ENCODE measurements at regions not wholly inside any gene's neighbourhood (a gene's known extent, or its start where the extent isn't known, plus 50 kb on each side); places are given as distances from the start of the nearest gene placed in this dataset.

DNA sequence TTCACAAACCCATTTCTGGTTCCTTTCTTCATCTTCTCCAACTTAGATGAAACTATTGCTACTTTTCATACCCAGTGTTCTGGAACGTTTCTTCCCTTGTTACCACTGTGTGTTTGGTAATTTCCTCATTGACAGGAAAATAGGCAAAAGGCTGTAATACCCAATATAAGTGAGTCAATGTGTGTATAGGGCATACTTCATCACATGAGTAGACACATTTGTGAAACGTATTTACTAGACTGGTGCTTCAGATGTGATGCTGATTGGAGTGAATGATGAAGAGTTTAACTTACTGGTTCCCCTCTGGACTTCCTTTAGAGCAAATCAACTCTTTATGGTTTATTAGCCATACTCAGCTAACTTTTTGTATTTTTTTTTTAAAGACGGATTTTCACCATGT lies 195.1 kb upstream of the ATP6AP2 start:
- Histone ChIP-seq H3K9me3 (ENCODE audit: control extremely low read depth in 1 of 3, control insufficient read depth in 2 of 3, insufficient read depth in 1 of 3, low read length in 2 of 3) (no peaks in the 10 kb centered on the region), H3K27ac (ENCODE audit: low read length in 2 of 2) (no peak overlapping the region), H4K20me1 (ENCODE audit: control insufficient read depth, insufficient read depth, low read length, poor library complexity, severe bottlenecking) (no peaks in the 10 kb centered on the region), H3K9ac (ENCODE audit: low read length) (no peak overlapping the region), H2AFZ (ENCODE audit: insufficient read depth, low read depth, low read length, poor library complexity, severe bottlenecking) (no peak overlapping the region), H3K27me3 (replicated peaks in 1 of 4; ENCODE audit: control extremely low read depth in 1 of 4, control insufficient read depth in 3 of 4, insufficient read depth in 4 of 4, low read length in 3 of 4) (no peaks in the 10 kb centered on the region), H3K4me1 (ENCODE audit: control insufficient read depth in 2 of 2, insufficient read depth in 2 of 2, low read length in 2 of 2) (no peaks in the 10 kb centered on the region), H3K4me3 (ENCODE audit: control extremely low read depth in 1 of 5, extremely low read depth in 1 of 5, insufficient read depth in 1 of 5, low read depth in 2 of 5, low read length in 4 of 5) (no peak overlapping the region), H3K36me3 (replicated peaks in 1 of 2; ENCODE audit: control extremely low read depth in 1 of 2, control insufficient read depth in 1 of 2, extremely low read depth in 1 of 2, insufficient read depth in 2 of 2, low read length in 1 of 2) (no peaks in the 10 kb centered on the region), H3K79me2 (ENCODE audit: control insufficient read depth, insufficient read depth, low read length) (no peaks in the 10 kb centered on the region), H3K4me2 (replicated peaks; ENCODE audit: low read depth, low read length, poor library complexity, severe bottlenecking) (no peak overlapping the region)
- WGBS (ENCODE audit: insufficient coverage) = no CpG with 5 or more reads among the region's 3 CpGs
- DNase-seq (no peak), ATAC-seq (ENCODE audit: low read depth) (no peak)
- TF ChIP-seq EZH2 (IDR thresholded peaks at IDR 0.05; ENCODE audit: borderline replicate concordance, insufficient read depth, low read depth, low read length, poor library complexity, severe bottlenecking) = no peak
- TF ChIP-seq, protein P1, sequence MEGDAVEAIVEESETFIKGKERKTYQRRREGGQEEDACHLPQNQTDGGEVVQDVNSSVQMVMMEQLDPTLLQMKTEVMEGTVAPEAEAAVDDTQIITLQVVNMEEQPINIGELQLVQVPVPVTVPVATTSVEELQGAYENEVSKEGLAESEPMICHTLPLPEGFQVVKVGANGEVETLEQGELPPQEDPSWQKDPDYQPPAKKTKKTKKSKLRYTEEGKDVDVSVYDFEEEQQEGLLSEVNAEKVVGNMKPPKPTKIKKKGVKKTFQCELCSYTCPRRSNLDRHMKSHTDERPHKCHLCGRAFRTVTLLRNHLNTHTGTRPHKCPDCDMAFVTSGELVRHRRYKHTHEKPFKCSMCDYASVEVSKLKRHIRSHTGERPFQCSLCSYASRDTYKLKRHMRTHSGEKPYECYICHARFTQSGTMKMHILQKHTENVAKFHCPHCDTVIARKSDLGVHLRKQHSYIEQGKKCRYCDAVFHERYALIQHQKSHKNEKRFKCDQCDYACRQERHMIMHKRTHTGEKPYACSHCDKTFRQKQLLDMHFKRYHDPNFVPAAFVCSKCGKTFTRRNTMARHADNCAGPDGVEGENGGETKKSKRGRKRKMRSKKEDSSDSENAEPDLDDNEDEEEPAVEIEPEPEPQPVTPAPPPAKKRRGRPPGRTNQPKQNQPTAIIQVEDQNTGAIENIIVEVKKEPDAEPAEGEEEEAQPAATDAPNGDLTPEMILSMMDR (IDR thresholded peaks at IDR 0.05) = no peak
- intact Hi-C loops (cut with micrococcal nuclease) = no loop called here
- CTCF ChIA-PET = no interaction called here
- Mint-ChIP-seq H3K27ac (no peak overlapping the region), H3K9me3 (ENCODE audit: insufficient read depth) (no peaks in the 10 kb centered on the region), H3K4me3 (no peak overlapping the region), H3K27me3 (no peaks in the 10 kb centered on the region), H3K4me1 (peaks cover 6% of the 10 kb centered on the region)
- POLR2A ChIA-PET = no interaction called here

DNA sequence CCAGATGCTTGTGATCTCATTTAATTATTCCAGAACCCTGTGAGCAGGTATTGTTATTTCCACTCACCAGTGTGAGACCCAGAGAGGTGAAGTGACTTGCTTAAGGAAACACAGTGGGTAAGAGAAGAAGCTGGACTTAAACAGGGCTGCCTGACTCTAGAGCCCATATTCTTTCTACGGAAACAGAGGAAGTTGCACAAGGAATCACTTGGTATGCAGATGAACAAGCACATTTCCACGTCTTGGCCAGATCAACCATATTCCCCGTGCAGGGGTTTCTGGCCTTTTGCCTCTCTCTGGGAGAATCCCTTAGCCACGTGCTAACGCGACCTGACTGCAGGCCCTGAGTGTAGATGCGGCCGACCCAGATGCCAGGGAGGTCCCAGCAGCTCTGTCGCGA lies 195.5 kb upstream of the ATP6AP2 start:
- no peak for ATAC-seq (ENCODE audit: low read depth)

More for the DNA sequence above, 195.5 kb upstream of the ATP6AP2 start:
- CTCF ChIA-PET = no interaction called here
- Histone ChIP-seq H3K9ac (ENCODE audit: low read length) (no peak overlapping the region), H4K20me1 (ENCODE audit: control insufficient read depth, insufficient read depth, low read length, poor library complexity, severe bottlenecking) (no peaks in the 10 kb centered on the region), H3K9me3 (ENCODE audit: control extremely low read depth in 1 of 3, control insufficient read depth in 2 of 3, insufficient read depth in 1 of 3, low read length in 2 of 3) (no peaks in the 10 kb centered on the region), H3K27me3 (replicated peaks in 1 of 4; ENCODE audit: control extremely low read depth in 1 of 4, control insufficient read depth in 3 of 4, insufficient read depth in 4 of 4, low read length in 3 of 4) (no peaks in the 10 kb centered on the region), H3K4me3 (ENCODE audit: control extremely low read depth in 1 of 5, extremely low read depth in 1 of 5, insufficient read depth in 1 of 5, low read depth in 2 of 5, low read length in 4 of 5) (no peak overlapping the region), H3K79me2 (ENCODE audit: control insufficient read depth, insufficient read depth, low read length) (no peaks in the 10 kb centered on the region), H3K27ac (ENCODE audit: low read length in 2 of 2) (no peak overlapping the region), H3K4me1 (ENCODE audit: control insufficient read depth in 2 of 2, insufficient read depth in 2 of 2, low read length in 2 of 2) (no peaks in the 10 kb centered on the region), H3K36me3 (replicated peaks in 1 of 2; ENCODE audit: control extremely low read depth in 1 of 2, control insufficient read depth in 1 of 2, extremely low read depth in 1 of 2, insufficient read depth in 2 of 2, low read length in 1 of 2) (no peaks in the 10 kb centered on the region), H2AFZ (ENCODE audit: insufficient read depth, low read depth, low read length, poor library complexity, severe bottlenecking) (no peak overlapping the region), H3K4me2 (replicated peaks; ENCODE audit: low read depth, low read length, poor library complexity, severe bottlenecking) (no peak overlapping the region)
- WGBS (ENCODE audit: insufficient coverage) = 59% methylated on average over 4 of the region's 10 CpGs
- Mint-ChIP-seq H3K4me3 (no peak overlapping the region), H3K4me1 (peaks cover 6% of the 10 kb centered on the region), H3K27me3 (no peaks in the 10 kb centered on the region), H3K27ac (no peak overlapping the region), H3K9me3 (ENCODE audit: insufficient read depth) (no peaks in the 10 kb centered on the region)
- DNase-seq = no peak
- intact Hi-C loops (cut with micrococcal nuclease) = no loop called here
- POLR2A ChIA-PET = no interaction called here
- TF ChIP-seq EZH2 (IDR thresholded peaks at IDR 0.05; ENCODE audit: borderline replicate concordance, insufficient read depth, low read depth, low read length, poor library complexity, severe bottlenecking) = no peak
- TF ChIP-seq, protein P1 (IDR thresholded peaks at IDR 0.05) = no peak
